Epithelial cell of proximal tubule (primary cell): ENCODE measurements at regions not wholly inside any gene's neighbourhood (a gene's known extent, or its start where the extent isn't known, plus 50 kb on each side); places are given as distances from the start of the nearest gene placed in this dataset.

Experiments
- DNase-seq: peaks from one replicate; pipeline ENCODE4 v3.0.0-alpha.2; 2011; ENCODE audit warnings: low read depth
- H3K4me3 ChIP-seq: 2 replicates; pipeline ENCODE4 v1.5.1; 2011; ENCODE audit warnings: low read depth, mild to moderate bottlenecking, low read length
- TF ChIP-seq, protein P1 (sequence below): conservative IDR thresholded peaks from 2 replicates; pipeline ENCODE4 v1.5.1; 2012; ENCODE audit warnings: low read depth, mild to moderate bottlenecking, low read length

DNA sequence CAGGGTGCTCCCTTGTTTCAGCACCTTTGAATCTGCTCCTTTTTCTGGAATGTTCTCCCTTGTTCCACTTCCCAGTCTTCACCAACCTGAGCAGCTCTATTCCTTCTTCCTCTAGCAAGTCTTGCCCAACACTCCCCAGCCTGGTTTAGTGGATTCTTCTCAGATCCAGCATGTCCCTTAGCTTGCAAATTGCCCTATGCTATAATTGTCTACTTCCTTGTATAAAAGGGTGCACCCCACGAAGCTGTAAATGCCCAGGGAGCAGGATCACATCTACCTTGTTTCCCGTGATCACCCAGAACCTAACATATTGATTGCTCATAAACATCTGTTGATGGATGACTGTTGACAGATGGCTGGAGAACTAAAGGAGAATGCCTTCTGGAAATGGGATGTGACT, 93.2 kb upstream of the C1QTNF9B start:
- no peak for DNase-seq
- TF ChIP-seq, protein P1, sequence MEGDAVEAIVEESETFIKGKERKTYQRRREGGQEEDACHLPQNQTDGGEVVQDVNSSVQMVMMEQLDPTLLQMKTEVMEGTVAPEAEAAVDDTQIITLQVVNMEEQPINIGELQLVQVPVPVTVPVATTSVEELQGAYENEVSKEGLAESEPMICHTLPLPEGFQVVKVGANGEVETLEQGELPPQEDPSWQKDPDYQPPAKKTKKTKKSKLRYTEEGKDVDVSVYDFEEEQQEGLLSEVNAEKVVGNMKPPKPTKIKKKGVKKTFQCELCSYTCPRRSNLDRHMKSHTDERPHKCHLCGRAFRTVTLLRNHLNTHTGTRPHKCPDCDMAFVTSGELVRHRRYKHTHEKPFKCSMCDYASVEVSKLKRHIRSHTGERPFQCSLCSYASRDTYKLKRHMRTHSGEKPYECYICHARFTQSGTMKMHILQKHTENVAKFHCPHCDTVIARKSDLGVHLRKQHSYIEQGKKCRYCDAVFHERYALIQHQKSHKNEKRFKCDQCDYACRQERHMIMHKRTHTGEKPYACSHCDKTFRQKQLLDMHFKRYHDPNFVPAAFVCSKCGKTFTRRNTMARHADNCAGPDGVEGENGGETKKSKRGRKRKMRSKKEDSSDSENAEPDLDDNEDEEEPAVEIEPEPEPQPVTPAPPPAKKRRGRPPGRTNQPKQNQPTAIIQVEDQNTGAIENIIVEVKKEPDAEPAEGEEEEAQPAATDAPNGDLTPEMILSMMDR, result no peak
- H3K4me3 ChIP-seq, result no peak overlapping the region

DNA sequence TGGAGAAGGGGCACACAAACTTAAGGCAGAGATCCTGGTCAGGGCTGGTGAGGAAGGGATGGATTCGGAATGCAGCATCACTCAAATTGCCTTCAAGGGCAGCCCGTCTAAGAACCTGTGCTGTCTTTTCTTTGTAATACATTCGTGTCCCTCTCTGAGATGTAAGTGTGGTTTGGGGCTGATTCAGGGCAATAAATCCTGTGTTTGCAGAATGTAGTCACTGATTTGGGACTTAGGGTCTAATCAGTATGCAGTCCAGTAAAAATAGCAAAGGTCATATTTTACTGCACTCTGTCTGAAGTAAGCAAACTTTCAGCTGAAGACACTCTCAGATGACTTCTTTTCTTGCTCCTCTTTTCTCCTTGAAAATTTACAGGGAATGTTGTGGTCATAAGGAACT, 93.8 kb upstream of the C1QTNF9B start:
- DNase-seq, result no peak
- TF ChIP-seq, protein P1, result no peak
- H3K4me3 ChIP-seq, result no peak overlapping the region

DNA sequence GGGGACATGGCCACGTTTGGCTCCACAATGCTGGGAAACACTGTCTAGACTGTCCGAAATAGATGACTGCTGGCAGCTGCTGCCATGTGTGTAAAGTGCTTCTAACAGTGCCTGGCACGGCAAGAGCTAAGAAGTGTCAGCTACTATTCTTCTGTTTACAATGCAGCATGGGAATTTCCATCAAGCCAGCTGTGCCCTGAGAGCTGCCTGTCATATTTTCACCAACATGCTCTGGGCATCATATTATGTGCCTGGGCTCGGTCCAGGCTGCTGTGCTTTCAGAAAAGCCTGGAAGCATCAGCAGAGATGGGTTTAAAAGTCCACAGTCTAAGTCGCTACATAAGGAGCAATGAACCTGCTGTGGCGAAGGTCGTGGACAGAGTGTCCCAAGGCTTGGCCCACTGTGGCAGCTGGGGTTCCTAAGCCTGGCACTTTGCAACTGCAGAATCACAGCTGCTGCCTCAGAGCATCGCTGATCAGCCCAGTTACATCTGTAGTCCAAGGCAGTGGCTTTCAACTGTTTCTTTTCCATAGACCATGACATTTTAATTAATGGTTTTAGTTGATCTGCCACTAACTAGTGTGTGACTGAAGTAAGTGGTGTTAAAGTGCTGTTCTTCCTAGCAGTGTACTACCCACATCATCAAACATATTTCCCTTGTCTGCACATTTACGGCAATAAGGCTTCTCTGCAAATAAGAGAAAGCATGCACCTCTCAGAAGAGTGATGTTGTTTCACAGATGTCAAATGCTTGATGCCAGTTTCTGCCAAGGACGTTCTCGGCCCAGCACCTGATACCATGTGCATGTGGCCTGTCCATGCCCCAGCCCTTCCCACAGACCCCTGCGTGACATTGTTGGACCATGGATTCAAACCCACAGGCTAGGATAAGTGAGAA, 95.7 kb upstream of the C1QTNF9B start:
- TF ChIP-seq, protein P1, result no peak
- DNase-seq, result no peak
- no peak overlapping the region for H3K4me3 ChIP-seq

DNA sequence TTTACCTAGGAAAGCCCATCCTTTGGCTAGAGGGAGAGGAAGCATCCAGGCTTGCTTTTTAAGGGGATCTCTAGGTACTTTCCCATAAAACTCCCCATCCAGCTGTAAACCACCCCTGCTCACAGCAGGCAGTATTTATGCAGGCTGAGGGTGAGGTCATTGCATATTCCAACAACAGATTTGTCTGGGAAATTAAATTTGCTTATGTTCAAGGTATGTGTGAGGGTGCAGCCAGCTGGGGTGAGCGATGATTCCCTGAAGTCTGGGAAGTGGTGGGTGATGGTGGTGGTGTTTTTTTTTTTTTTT, 96.3 kb upstream of the C1QTNF9B start:
- TF ChIP-seq, protein P1, result no peak
- H3K4me3 ChIP-seq, result no peak overlapping the region
- no peak for DNase-seq

DNA sequence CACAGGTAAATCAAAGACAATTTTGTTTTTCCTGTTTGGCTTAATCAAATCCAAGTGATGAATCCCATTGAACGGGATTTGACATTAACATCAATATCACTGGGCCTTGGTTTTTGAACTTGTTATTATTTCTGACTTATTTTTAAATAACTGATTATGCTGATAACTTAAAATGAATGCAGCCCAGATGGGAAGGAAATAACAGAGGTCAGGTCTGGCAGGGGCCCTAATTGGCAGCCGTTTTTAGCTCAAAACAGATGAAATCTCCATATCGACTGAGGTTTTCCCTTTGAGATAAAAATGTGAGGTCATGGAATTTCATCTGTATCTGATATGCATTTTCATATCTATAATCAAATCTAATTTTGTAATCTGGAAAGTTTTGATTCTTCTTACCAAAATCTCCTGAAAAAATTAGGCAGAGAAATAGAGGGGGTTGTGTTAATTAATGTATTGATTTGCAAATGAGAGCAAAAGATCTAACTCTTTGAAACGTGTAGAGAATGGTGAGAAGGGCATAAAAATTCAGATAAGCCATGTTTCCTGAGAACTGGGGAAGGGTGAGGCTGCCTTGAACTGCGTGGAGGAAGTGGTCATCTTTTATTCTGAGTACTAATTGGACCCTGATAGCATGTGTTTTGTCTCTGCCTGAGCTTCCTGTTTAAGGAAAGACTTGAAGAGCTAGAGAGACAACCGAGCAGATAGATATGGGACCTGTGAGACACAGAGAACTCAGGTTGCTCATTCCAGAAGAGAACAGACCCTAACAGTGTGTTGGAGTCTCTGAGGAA, 98.2 kb upstream of the C1QTNF9B start:
- H3K4me3 ChIP-seq, result no peak overlapping the region
- DNase-seq, result no peak
- TF ChIP-seq, protein P1, result no peak

DNA sequence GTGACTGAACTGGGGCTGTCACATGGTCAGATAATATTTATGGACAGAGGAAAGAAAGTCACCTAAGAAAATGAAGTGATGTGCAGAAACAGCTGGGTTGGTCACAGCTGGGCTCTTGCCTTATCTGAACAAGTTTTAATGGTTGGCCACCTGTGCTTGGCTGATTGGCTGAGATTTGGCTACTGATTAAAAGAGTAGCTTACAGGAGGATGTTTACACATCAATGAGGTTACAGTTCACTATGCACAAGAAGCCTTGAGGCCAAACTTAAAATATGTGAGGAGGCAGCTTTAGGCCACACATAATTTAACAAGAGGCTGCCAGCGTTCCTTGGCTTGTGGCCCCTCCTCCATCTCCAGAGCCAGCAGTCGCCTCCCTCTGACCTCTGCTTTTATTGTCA, 99.2 kb upstream of the C1QTNF9B start:
- no peak overlapping the region for H3K4me3 ChIP-seq

More for the DNA sequence above, 99.2 kb upstream of the C1QTNF9B start:
- DNase-seq, result no peak
- TF ChIP-seq, protein P1, result no peak
